ENCODE measurements at regions not wholly inside any gene's neighbourhood (a gene's known extent, or its start where the extent isn't known, plus 50 kb on each side); places are given as distances from the start of the nearest gene placed in this dataset.
"Not testable (repeated sequence)": the region's sequence is repeated elsewhere in the genome, so short reads cannot be mapped to it uniquely, and the experiment has no call there.

- DNase-seq (ENCODE audit: extremely low read depth in 1 of 11, low read depth in 9 of 11, low spot score in 4 of 11) = no peak
Observed at GRCh38 chr5:159555084-159555483, 224.8 kb upstream of the IL12B start.

DNA sequence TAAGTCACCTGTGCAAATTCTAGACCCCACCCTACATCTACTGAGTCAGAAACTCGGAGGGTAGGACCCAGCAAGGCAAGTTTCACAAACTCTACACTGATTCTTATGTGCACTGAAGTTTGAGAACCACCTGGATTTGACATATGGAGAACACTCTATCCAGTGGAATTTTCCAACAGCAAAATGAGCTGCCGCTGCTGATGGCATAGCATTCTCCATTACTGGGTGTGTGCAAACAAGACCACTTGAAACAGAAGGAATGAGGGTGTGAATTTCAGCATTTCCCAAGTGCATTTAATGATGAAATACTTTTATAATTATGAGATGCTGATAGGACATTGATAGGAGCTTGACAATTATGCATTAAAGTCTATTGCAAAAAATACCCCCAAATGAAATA, 229.1 kb upstream of the IL12B start:
- DNase-seq (ENCODE audit: extremely low read depth in 1 of 11, low read depth in 9 of 11, low spot score in 4 of 11) = no peak

DNA sequence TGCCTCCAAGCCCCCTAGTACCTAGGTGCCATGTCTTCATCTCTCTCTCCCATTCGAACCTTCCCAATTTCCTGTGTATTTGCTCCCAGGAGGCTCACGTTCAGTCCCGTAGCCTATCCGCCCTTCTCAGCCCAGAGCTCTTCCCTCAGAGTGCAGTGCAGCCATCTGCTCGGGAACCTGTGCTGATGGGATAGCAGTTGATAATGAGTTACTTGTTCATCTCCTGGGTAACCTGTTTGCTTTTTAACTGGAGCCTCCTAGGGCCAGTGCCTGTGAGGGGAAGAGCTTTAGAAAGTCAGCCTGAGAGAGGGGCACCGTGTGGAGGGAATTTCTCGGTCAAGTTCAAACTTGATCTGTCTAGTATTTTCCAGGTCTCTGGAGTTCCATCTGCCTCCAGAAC, 229.8 kb upstream of the IL12B start:
- DNase-seq (ENCODE audit: extremely low read depth in 1 of 11, low read depth in 9 of 11, low spot score in 4 of 11) = no peak

DNA sequence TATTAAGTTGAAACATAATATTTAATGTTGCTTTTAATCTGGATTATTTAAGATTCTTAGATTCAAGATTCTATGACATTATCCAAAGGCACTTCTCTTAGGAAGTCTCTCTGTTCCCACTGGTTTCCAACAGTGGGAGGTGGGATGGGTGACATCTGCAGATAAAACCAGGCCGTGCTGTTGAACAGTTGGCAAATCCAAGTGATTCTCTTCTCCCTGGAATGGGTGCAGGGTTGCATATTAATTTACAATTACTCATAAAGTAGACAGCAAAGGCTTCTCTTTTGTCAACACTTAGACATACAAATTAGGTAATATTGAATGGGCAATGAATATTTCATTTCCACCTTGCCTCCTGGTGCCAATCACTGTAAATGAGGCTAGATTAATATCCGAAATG, 233.7 kb upstream of the IL12B start:
- DNase-seq (ENCODE audit: extremely low read depth in 1 of 11, low read depth in 9 of 11, low spot score in 4 of 11) = no peak

DNA sequence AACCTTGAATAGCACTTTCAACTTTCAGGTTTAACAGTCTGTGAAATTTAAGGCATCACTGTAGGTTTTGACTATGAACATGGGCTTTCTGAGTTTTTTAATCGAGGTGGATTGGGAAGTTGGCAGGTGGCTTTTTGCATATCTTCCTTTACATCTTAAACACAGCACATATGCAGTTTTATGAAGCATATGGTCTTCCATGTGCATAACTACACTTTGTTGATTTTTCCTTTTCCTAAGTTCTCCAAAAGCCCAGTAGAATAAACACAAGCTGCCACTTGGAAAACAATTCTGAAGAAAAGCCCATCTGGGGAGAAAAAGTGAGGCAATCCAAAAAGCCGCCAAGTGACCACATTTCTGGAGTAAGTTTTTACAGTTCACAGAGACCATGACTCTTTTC, 236.5 kb upstream of the IL12B start:
- DNase-seq (ENCODE audit: extremely low read depth in 1 of 11, low read depth in 9 of 11, low spot score in 4 of 11) = no peak

- no peak for DNase-seq (ENCODE audit: extremely low read depth in 1 of 11, low read depth in 9 of 11, low spot score in 4 of 11)
Observed at GRCh38 chr5:159567461-159567860, 237.2 kb upstream of the IL12B start.

DNA sequence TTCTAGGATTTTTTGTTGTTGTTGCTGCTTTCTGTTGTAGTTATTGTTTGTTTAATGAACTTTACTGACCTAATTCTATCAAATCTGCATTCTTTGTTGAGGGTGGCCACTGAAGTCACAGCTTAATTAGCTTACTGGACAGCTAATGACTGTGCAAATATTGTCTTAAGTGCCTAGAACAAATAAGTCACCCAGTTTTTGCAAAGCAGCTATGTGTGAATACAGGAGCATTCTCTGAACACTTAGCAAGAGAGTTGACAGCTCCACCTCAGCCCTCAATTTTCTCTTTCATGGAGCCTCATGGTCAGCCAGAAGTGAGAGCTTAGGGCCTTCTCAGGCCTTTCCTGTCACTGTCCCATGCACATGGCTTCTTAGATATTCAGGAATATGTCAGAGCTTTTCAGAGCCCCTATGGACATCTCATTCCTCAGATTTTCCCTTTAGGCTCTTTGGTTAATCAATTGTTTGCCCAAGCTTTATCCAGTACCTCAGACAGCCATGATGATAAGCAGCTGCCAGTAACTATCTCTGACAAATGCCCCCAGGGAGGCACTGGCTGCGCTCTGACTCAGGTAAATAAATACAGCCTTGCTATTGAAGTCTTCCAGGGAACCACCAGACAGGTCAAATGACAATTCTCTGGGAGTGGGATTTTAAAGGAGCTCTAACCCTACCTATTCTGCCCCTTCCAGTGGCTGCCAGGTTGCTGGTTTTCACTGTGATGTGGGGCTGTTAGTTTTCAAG, 241.4 kb upstream of the IL12B start:
- DNase-seq (ENCODE audit: extremely low read depth in 1 of 11, low read depth in 9 of 11, low spot score in 4 of 11) = no peak

DNA sequence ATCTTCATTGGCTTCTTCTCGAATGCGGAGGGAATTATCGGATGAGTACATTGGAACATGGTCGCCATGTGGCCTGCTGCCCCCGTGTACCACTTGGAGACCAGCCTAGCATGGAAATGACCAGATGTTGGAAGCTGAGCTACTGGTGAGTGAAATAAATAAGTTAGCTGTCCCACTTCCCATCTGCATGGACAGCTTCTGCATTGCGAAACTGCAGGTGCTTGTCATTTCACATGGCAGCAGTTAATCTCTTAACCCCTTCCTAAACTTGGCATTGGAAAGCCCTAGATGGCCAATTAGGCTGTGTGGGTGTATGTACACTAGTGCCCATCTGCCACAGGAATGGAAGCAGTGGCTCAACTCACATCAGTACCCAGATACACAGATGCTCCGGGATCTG, 246.6 kb upstream of the IL12B start:
- no peak for DNase-seq (ENCODE audit: extremely low read depth in 1 of 11, low read depth in 9 of 11, low spot score in 4 of 11)

DNA sequence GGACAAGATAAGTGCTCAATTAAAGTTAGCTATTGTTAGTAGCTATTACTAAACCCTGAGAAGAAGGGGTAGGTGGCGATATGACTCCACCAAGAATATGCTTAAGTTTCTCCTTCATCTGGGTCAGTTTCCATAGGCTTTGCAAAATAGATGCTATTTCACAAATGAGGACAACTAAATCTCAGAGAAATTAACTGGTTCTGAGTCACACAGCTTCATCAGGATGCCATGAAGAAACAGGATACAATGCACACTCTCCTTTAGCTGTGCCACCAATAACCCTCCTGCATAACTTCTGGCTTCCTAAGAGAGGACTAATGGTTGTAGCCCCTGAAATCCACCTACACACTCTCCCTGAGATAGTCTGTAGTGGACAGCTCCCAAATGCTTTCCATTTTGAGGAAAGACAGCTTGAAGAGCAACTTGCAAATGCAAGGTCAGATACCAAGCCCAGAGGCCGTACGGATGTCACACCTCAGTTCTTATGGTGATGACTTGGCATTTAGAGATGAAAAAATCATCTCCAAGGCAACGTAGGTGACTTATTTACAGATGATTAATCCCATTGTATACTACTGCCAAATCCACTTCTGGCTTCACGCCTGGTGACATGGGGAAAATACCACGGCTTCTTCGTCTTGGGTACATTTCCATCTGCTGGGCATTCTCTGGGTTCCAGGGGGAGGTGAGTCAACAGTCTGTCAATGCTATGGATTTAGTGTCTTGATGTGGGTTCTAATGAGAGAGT, 251.4 kb upstream of the IL12B start:
- DNase-seq (ENCODE audit: extremely low read depth in 1 of 11, low read depth in 9 of 11, low spot score in 4 of 11) = no peak

DNA sequence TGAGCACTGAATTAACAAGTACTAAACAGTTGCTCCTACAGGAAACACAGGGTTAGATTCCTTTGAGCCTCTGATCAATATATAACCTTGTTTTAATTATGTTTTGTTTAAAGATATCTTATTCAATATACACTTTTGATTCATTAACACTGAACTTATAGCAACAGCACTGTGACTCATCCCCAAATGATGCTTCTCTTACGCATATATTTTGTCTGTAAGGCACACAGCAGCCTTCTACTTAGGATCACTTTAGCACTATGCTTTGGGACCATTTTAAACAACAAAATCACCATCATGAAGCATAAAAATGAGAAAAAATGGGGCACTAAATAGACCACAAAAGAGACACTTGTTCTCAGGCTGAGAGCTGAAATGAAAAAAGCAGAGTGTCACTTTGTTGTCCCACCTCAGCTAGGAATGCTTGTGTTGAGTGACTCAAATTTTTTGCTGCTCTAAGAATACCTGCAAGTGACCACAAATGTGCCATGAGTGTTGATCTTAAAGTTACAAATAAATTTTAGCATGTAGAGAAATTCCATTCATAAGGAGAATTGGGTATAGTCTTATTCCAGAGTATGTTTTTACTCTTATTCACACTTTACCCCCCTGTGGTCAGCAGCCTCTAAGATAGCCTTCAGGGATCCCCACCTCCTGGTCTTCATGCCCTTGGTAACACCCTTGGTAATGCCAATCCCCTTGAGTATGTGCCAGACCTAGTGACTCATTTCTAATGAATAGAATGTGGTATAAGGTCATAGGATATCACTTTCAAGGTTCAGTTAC, 252.7 kb upstream of the IL12B start:
- no peak for DNase-seq (ENCODE audit: extremely low read depth in 1 of 11, low read depth in 9 of 11, low spot score in 4 of 11)

- no peak for DNase-seq (ENCODE audit: extremely low read depth in 1 of 11, low read depth in 9 of 11, low spot score in 4 of 11)
Observed at GRCh38 chr5:159586921-159587320, 256.6 kb upstream of the IL12B start.

DNA sequence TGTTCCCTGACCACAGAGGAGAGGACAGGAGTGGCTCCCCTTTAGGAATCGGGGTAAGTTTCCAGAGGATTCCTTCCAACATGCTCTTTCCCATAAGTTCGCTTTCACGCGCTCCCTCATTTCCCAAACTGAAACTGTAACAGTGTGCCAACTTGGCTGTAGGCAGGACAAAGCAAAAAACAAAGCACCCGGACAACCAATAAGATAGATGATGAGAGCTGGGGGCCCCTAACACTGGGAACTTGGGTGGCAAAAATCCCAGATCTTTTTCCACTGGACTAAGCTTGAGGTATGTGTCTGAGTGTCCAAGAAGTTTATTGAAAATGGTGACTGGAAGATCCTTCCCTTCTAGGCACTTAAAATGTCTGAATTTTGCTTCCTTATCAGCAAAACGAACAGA, 258.7 kb upstream of the IL12B start:
- DNase-seq (ENCODE audit: extremely low read depth in 1 of 11, low read depth in 9 of 11, low spot score in 4 of 11) = no peak

- DNase-seq (ENCODE audit: extremely low read depth in 1 of 11, low read depth in 9 of 11, low spot score in 4 of 11) = no peak
Observed at GRCh38 chr5:159593518-159594073, 263.3 kb upstream of the IL12B start.

- DNase-seq (ENCODE audit: extremely low read depth in 1 of 11, low read depth in 9 of 11, low spot score in 4 of 11) = not testable (repeated sequence)
Observed at GRCh38 chr5:159595561-159595960, 265.3 kb upstream of the IL12B start.

DNA sequence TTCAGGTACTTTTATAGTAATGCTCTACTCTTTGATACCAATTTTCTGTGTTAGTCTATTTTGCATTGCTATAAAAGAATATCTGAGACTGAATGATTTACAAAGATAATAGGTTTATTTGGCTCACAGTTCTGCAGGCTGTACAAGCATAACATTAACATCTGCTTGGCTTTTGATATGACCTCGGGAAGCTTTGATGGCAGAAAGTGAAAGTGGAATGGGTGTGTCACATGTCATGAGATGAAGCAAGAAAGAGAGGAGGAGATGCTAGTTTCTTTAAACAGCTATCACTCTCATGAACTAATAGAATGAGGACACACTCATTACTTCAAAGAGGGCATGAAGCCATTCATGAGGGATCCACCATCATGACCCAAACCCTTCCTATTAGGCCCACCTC, 270.9 kb upstream of the IL12B start:
- DNase-seq (ENCODE audit: extremely low read depth in 1 of 11, low read depth in 9 of 11, low spot score in 4 of 11) = no peak

GRCh38 chr5:159602434-159602833, 272.1 kb upstream of the IL12B start:
- no peak for DNase-seq (ENCODE audit: extremely low read depth in 1 of 11, low read depth in 9 of 11, low spot score in 4 of 11)

- DNase-seq (ENCODE audit: extremely low read depth in 1 of 11, low read depth in 9 of 11, low spot score in 4 of 11) = no peak
Observed at GRCh38 chr5:159605585-159605984, 275.3 kb upstream of the IL12B start.

DNA sequence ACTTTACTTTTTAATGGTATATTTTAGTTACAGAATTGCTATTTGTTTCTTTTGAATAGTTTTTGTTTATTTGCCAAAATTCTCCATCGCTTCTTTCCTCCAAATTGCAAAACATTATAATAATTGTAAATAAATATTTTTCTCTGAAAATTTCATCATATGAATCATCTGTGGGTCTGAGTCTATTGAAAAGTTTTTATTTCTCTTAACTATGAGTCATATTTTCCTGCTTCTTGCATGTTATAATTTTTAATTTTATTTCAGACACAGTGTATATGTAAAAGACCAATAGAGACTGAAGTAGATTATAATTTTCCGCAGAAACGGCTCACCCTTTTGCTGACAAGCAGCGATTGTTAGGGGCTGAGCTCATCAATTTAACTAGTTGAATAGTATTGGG, 279.1 kb upstream of the IL12B start:
- DNase-seq (ENCODE audit: extremely low read depth in 1 of 11, low read depth in 9 of 11, low spot score in 4 of 11) = no peak

DNA sequence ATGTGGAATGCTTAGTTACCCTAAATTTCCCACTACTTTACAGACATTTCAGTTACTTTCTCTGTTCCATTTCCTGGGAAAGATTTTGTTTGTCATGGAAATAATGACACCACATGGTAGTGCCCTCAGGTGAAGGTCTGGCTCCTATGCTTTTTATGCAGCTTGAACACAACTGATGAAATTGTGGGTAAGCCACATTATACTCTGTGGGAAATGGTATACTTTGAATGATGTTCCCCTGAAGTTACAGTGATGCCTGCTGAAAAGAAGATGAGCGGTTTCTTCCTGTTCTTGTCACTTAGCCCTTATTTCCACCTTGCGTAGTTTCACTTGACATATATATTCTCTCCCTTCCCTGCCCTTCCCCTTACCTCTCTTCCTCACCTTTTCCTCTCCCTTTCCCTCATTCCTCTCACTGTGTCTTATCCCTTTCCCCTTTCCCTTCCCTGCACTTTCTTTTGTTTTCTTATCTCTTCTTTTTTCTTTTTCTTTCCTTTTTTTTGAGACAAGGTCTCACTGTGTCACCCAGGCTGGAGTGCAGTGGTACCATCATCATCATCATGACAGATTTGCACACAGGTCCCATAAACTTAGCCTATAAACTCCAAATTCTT, 280.8 kb upstream of the IL12B start:
- DNase-seq (ENCODE audit: extremely low read depth in 1 of 11, low read depth in 9 of 11, low spot score in 4 of 11) = no peak
